ENCODE measurements at regions not wholly inside any gene's neighbourhood (a gene's known extent, or its start where the extent isn't known, plus 50 kb on each side); places are given as distances from the start of the nearest gene placed in this dataset.

GRCh38 chr4:130186931-130187330, 1091.0 kb downstream of the C4orf33 start (continued):
- no peak for TF ChIP-seq REST (IDR thresholded peaks at IDR 0.05)
- no peak for TF ChIP-seq FOXA2 (IDR thresholded peaks at IDR 0.05)
- no peak for TF ChIP-seq HNF4A (conservative IDR thresholded peaks at IDR 0.05)
- no peak for TF ChIP-seq JUND (IDR thresholded peaks at IDR 0.05)
- no peak for TF ChIP-seq RXRA (IDR thresholded peaks at IDR 0.05)

DNA sequence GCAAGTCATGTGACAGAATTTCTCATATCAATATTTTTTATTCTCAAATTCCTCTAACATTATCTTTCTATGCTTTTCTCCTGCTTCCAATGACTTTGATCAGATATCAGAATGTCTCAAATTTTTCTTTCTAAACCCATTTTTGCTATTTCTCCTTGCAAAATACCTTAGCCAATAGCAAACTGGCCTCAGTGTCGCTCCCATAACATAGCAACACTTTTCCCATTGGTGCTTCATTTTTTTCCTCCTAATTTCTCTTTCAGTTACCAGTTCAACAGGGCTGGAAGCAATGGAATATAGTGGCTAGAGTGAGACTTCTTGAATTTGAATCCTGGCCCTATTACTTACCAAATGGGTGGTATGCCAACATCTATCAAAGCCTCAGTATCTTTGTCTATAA, 1091.6 kb downstream of the C4orf33 start:
- no peak overlapping the region for H3K9ac ChIP-seq (ENCODE audit: low read depth in 1 of 2, low read length in 2 of 2)
- TF ChIP-seq JUND (IDR thresholded peaks at IDR 0.05): no peak
- TF ChIP-seq EGR1 (IDR thresholded peaks at IDR 0.05; ENCODE audit: low read depth in 2 of 2): no peak
- no peak for TF ChIP-seq GABPA (IDR thresholded peaks at IDR 0.05 in 1 of 2, conservative IDR thresholded peaks at IDR 0.05 in 1 of 2)
- TF ChIP-seq SP1 (IDR thresholded peaks at IDR 0.05): no peak
- TF ChIP-seq RXRA (IDR thresholded peaks at IDR 0.05): no peak
- no peak for TF ChIP-seq HNF4A (conservative IDR thresholded peaks at IDR 0.05)
- no peak overlapping the region for H3K27ac ChIP-seq (ENCODE audit: low read depth in 1 of 2, low read length in 2 of 2)
- no peak overlapping the region for H3K4me3 ChIP-seq (ENCODE audit: low read depth in 1 of 3, low read length in 3 of 3)
- H3K27me3 ChIP-seq (ENCODE audit: control insufficient read depth in 4 of 4, insufficient read depth in 4 of 4, low read length in 3 of 4): no peaks in the 10 kb centered on the region
- no peaks in the 10 kb centered on the region for H3K9me3 ChIP-seq (ENCODE audit: control insufficient read depth in 4 of 4, low read length in 3 of 4)
- 84% methylated on average over 1 of the region's 1 CpG for WGBS
- no peak for DNase-seq (ENCODE audit: low spot score)
- no peaks in the 10 kb centered on the region for H3K4me1 ChIP-seq (ENCODE audit: control insufficient read depth in 4 of 4, insufficient read depth in 4 of 4, low read length in 3 of 4)
- H3K36me3 ChIP-seq (ENCODE audit: control insufficient read depth in 4 of 4, insufficient read depth in 3 of 4, low read depth in 1 of 4, low read length in 3 of 4): no peaks in the 10 kb centered on the region

DNA sequence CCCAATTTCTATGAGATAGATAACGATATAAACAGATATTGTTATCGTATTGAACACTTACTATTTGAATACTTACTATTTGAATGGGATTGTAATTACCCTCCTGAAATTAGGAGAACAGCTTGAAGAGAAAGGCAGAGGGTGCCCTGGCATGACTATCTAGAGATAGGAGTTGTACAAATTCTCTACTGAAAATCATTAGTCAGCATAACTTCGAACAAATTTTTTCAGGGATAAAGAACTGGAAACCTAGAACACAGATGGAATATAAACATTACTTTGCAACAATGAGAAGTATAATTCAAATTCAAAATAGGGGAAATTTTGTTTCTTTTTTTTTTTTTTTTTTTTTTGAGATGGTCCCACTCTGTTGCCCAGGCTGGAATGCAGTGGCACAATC, 1096.8 kb downstream of the C4orf33 start:
- Histone ChIP-seq H3K9me3 (ENCODE audit: control insufficient read depth in 4 of 4, low read length in 3 of 4) (no peaks in the 10 kb centered on the region), H3K4me1 (ENCODE audit: control insufficient read depth in 4 of 4, insufficient read depth in 4 of 4, low read length in 3 of 4) (no peaks in the 10 kb centered on the region), H3K27ac (ENCODE audit: low read depth in 1 of 2, low read length in 2 of 2) (no peak overlapping the region), H3K9ac (ENCODE audit: low read depth in 1 of 2, low read length in 2 of 2) (no peak overlapping the region), H3K4me3 (ENCODE audit: low read depth in 1 of 3, low read length in 3 of 3) (no peak overlapping the region), H3K36me3 (ENCODE audit: control insufficient read depth in 4 of 4, insufficient read depth in 3 of 4, low read depth in 1 of 4, low read length in 3 of 4) (no peaks in the 10 kb centered on the region), H3K27me3 (ENCODE audit: control insufficient read depth in 4 of 4, insufficient read depth in 4 of 4, low read length in 3 of 4) (no peaks in the 10 kb centered on the region)
- DNase-seq (ENCODE audit: low spot score): no peak
- WGBS: 94% methylated on average over 3 of the region's 3 CpGs
- TF ChIP-seq EGR1 (IDR thresholded peaks at IDR 0.05; ENCODE audit: low read depth in 2 of 2) (no peak), FOXA1 (IDR thresholded peaks at IDR 0.05) (no peak), NR2F2 (IDR thresholded peaks at IDR 0.05) (no peak), JUND (IDR thresholded peaks at IDR 0.05) (no peak)

DNA sequence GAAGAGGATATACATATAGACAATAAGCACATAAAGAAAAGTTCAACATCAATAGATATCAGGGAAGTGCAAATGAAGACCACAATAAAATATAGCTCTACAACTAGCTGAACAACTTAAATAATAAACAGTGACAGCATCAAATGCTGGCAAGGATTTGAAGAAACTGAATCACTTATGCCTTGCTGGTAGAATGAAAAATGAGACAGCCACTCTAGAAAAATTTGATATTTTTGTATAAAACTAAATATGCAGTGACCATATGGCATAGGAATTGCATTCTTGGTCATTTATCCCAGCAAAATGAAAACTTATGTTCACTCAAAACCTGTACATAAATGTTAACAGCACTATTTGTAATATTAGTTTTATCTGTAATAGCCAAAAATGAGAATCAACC, 1102.0 kb downstream of the C4orf33 start:
- no peak overlapping the region for H3K27ac ChIP-seq (ENCODE audit: low read depth in 1 of 2, low read length in 2 of 2)
- peaks cover 0 to 13% (median 11%) of the 10 kb centered on the region in 4 donors for H3K9me3 ChIP-seq (ENCODE audit: control insufficient read depth in 4 of 4, low read length in 3 of 4)
- no peak for DNase-seq (ENCODE audit: low spot score)
- no peaks in the 10 kb centered on the region for H3K36me3 ChIP-seq (ENCODE audit: control insufficient read depth in 4 of 4, insufficient read depth in 3 of 4, low read depth in 1 of 4, low read length in 3 of 4)
- H3K27me3 ChIP-seq (ENCODE audit: control insufficient read depth in 4 of 4, insufficient read depth in 4 of 4, low read length in 3 of 4): no peaks in the 10 kb centered on the region
- H3K9ac ChIP-seq (ENCODE audit: low read depth in 1 of 2, low read length in 2 of 2): no peak overlapping the region
- no peak overlapping the region for H3K4me3 ChIP-seq (ENCODE audit: low read depth in 1 of 3, low read length in 3 of 3)
- no peaks in the 10 kb centered on the region for H3K4me1 ChIP-seq (ENCODE audit: control insufficient read depth in 4 of 4, insufficient read depth in 4 of 4, low read length in 3 of 4)
- TF ChIP-seq JUND (IDR thresholded peaks at IDR 0.05) (no peak), RXRA (IDR thresholded peaks at IDR 0.05) (no peak), ATF3 (IDR thresholded peaks at IDR 0.05) (no peak), ZBTB33 (IDR thresholded peaks at IDR 0.05) (no peak), SP1 (IDR thresholded peaks at IDR 0.05) (no peak), FOXA1 (IDR thresholded peaks at IDR 0.05) (no peak), HNF4G (IDR thresholded peaks at IDR 0.05) (no peak), YY1 (IDR thresholded peaks at IDR 0.05) (no peak)
- TF ChIP-seq, protein P1, sequence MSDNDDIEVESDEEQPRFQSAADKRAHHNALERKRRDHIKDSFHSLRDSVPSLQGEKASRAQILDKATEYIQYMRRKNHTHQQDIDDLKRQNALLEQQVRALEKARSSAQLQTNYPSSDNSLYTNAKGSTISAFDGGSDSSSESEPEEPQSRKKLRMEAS (IDR thresholded peaks at IDR 0.05): no peak
- TF ChIP-seq, protein P2, sequence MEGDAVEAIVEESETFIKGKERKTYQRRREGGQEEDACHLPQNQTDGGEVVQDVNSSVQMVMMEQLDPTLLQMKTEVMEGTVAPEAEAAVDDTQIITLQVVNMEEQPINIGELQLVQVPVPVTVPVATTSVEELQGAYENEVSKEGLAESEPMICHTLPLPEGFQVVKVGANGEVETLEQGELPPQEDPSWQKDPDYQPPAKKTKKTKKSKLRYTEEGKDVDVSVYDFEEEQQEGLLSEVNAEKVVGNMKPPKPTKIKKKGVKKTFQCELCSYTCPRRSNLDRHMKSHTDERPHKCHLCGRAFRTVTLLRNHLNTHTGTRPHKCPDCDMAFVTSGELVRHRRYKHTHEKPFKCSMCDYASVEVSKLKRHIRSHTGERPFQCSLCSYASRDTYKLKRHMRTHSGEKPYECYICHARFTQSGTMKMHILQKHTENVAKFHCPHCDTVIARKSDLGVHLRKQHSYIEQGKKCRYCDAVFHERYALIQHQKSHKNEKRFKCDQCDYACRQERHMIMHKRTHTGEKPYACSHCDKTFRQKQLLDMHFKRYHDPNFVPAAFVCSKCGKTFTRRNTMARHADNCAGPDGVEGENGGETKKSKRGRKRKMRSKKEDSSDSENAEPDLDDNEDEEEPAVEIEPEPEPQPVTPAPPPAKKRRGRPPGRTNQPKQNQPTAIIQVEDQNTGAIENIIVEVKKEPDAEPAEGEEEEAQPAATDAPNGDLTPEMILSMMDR (IDR thresholded peaks at IDR 0.05; ENCODE audit: low read depth, low read length, missing input control): no peak
